ENCODE measurements at regions not wholly inside any gene's neighbourhood (a gene's known extent, or its start where the extent isn't known, plus 50 kb on each side); places are given as distances from the start of the nearest gene placed in this dataset.
"Not testable (repeated sequence)": the region's sequence is repeated elsewhere in the genome, so short reads cannot be mapped to it uniquely, and the experiment has no call there.

DNA sequence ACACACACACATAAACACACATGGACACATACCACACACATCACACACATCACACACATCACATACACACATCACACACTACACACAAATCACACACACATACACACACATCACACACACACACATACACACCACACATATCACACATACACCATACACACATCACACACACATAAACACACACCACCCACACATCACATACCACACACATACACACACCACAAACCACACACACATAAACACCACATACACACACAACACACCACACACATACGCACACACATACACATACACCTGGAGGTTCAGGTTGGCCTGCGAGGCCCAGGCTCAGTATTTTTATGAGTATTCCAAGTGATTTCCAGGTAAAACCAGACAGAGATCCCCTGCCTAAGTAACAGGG, 279.5 kb downstream of the FOXL1 start:
- in situ Hi-C loops (cut with MboI; ENCODE audit: low sequenced_read_pairs): no loop called here

- in situ Hi-C loops (cut with MboI; ENCODE audit: low sequenced_read_pairs): no loop called here
Observed at GRCh38 chr16:86858501-86858900, 280.2 kb downstream of the FOXL1 start.

DNA sequence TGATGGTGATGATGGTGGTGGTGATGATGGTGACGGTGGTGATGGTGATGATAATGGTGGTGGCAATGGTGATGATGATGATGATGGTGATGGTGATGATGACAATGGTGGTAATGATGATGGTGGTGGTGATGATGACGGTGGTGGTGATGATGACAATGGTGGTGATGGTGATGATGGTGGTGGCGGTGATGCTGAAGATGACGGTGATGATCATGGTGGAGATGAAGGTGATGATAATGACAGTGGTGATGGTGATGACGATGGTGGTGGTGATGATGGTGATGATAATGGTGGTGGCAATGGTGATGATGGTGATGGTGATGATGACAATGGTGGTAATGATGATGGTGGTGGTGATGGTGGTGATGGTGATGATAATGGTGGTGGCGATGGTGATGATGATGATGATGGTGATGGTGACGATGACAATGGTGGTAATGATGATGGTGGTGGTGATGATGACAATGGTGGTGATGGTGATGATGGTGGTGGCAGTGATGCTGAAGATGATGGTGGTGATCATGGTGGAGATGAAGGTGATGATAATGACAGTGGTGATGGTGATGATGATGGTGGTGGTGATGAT, 283.0 kb downstream of the FOXL1 start:
- in situ Hi-C loops (cut with MboI; ENCODE audit: low sequenced_read_pairs): not testable (repeated sequence)

DNA sequence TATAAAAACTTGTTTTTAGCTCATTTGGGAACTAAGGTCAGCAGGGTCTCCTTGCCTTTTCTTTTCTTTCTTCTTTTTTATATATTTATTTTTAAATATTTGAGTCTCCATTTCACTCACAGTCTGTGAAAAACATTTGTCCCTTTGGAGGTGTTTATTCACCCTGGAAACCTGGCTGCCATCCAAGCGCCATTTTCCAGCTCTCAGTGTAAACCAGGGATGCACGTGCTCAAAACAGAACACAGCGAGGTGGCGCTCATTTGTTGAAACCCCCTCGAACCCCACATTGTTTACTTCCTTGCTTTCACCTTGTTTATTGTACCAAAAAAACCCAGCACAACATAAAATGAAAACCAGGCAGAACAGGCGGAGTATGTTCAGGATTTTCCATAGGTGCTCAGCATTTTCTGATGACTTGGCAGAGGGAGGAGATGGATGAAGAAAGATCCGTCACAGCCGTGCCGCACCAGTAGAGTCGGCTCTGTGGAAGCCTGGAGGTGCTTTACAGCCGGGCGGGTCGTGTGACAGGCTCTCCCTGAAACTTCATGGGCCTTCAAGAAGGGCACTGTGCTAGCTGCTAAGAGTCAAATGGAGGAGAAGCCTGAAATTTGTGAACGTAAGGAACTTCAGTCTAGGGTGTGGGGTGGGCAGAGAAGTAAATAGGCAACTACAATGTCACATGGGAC, 284.4 kb downstream of the FOXL1 start:
- in situ Hi-C loops (cut with MboI; ENCODE audit: low sequenced_read_pairs): no loop called here

DNA sequence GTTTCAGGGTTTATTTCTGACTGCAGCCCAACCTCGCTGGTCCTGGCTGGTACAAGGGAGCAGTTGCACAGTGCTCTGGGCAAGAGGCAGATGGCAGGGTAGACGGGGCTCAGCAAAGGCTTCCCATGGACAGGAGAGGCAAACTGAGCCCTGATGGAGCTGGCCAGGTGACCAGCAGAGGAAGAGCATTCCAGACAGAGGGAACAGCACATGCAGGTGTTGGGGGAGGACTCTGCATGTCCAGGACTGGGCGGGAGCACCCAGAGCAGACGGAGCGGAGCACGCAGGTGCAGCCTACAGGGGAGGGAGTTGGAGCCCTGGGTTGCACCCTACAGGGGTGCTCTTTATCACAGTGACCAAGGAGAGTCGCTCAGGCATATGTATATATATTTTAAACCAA, 285.3 kb downstream of the FOXL1 start:
- in situ Hi-C loops (cut with MboI; ENCODE audit: low sequenced_read_pairs): no loop called here

GRCh38 chr16:86864586-86864985, 286.2 kb downstream of the FOXL1 start:
- in situ Hi-C loops (cut with MboI; ENCODE audit: low sequenced_read_pairs): no loop called here

DNA sequence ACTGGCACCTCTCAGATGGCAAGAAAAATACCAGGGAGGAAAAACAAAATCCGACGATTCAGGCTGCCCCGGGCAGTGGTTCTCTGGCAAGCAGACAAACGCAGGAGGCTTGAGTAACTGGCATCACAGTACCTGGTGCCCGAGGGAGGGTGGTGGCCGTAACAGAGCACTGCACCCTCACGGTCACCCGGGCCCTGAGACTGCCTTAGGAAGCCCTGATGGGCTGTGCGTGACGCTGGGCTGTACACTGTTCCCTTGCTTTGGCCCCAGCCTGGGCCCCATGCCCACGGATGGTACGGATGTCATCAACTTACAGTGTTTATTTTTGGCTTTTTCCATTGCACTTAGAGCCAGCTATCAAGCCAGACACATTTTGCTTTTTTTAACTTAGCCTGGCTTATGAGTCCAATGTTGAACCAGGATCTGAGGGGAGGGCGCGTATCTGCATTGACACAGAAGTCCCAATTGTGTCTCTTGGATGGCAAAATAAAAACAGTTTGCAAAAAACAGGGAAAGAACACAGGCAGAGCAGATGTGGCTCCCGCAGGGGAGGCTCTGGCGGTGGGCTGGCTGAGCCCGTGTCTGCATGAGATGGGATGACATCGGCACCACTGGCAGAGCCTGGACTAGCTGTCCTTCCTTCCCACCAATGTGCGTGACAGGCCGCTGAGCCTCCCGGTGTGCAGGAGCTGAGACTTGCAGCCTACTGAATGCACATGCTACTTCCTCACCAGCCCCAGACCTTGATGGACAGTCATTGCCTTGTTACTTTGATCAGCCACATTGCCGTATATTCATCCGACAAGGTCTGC, 287.7 kb downstream of the FOXL1 start:
- in situ Hi-C loops (cut with MboI; ENCODE audit: low sequenced_read_pairs): no loop called here

- in situ Hi-C loops (cut with MboI; ENCODE audit: low sequenced_read_pairs): no loop called here
Observed at GRCh38 chr16:86866986-86867722, 288.8 kb downstream of the FOXL1 start.

DNA sequence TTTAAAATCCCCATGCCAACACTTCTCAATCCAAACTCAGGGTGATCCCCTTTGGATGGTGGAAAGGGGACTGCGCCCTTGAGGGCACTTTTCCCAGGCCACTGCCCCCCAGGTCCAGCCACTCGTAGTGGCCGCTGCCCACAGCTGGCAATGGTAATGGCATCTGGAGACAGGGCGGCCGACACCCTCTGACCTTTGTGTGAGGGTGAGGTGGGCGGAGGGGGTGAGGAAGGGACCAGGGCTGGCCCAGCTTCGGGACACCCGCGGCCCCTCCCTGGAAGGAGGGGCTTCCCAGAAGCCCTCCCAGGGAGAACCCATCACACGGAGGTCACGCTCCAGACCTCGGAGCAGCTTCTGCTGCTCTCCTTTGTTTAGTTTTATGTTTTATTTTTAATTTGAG, 289.7 kb downstream of the FOXL1 start:
- in situ Hi-C loops (cut with MboI; ENCODE audit: low sequenced_read_pairs): no loop called here

- in situ Hi-C loops (cut with MboI; ENCODE audit: low sequenced_read_pairs): no loop called here
Observed at GRCh38 chr16:86868786-86869185, 290.4 kb downstream of the FOXL1 start.

DNA sequence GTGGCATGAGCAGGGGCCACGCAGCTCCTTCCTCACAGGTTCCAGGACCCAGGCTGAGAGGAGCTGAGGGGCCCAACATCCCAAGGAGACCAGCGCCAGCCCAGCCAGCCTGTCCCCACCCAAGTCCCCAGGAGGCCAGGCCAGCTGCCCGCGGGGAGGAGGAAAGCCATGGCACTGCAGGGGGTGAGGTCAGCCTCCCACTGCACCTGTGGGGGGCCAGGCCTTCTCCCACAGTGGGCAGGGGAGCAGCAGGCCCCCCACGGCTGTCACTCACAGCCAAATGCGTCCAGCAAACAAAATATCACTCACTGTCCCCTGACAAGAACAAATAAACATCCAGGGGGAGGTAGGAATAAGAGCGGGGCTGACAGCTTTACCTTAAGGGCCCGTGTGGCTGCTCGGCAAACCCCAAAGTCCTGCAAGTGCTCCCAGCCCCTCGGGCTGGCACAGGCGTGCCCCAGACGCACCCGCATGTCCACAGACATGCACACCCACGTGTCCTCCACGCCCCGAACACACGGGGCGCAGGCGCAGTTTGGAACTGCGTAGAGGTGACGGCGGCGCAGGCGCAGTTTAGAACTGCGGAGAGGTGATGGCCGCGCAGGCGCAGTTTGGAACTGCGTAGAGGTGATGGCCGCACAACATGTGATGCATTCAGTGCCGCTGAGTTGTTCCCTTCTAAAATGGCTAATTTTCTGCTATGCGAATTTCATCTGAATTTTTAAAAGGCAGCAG, 291.1 kb downstream of the FOXL1 start:
- in situ Hi-C loops (cut with MboI; ENCODE audit: low sequenced_read_pairs): no loop called here

- in situ Hi-C loops (cut with MboI; ENCODE audit: low sequenced_read_pairs): no loop called here
Observed at GRCh38 chr16:86870380-86870779, 292.0 kb downstream of the FOXL1 start.

DNA sequence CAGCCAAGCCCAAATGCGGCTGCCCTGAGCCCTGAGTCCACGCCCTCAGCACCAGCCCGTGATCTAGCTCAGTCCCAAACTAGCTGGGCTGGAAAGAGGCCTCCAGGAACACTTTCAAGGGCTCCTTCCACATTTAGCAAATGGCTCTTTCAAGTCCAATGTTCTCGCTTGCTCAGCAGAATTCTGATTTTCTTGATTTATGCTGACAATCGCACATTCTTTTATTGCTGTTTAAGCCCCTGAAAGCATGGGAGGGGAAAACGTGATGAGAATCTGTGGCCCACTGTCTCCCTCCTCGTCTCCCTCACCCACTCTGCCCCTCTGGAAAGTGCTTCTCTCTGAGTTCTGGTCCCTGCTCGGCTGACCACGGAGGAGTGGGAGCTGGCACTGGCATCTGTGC, 293.8 kb downstream of the FOXL1 start:
- in situ Hi-C loops (cut with MboI; ENCODE audit: low sequenced_read_pairs): no loop called here

- in situ Hi-C loops (cut with MboI; ENCODE audit: low sequenced_read_pairs): no loop called here
Observed at GRCh38 chr16:86872833-86873232, 294.5 kb downstream of the FOXL1 start.

- in situ Hi-C loops (cut with MboI; ENCODE audit: low sequenced_read_pairs): no loop called here
Observed at GRCh38 chr16:86874141-86874540, 295.8 kb downstream of the FOXL1 start.

DNA sequence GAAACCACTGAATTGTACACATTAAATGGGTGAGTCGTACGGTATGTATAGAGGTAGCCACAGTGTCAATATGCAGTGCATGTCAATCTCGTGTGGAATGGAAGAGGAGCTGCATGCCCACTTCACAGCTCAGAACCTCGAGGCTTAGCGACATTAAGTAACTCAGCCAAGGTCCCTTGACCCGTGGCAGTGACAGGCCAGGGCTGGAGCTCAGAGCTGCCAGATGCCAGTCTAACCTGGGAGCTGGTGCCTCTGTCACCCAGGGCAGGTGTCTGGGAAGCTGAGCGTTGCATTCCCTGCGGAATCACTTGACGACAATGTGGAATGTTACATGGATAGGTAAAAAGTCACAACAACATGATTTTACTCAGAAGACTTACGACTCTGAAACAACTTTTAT, 298.1 kb downstream of the FOXL1 start:
- in situ Hi-C loops (cut with MboI; ENCODE audit: low sequenced_read_pairs): no loop called here

DNA sequence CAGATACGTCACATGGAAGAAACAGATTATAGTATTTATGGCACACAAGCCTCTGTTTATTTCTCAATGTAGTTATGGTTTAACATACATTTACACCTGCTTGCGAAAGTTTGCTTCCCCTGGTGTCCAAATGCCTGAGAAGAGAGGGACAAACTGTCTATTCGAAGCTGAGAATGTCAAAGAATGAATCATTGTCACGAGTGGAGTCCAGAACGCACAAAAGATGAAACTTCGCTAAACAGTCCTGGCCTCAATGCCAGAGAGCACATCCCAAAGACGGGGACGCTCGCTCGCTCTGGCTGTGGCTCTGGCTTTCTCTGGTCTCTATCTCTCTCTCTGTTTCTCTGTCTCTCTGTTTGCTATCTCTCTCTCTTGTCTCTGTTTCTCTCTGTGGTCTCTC, 298.8 kb downstream of the FOXL1 start:
- in situ Hi-C loops (cut with MboI; ENCODE audit: low sequenced_read_pairs): no loop called here

GRCh38 chr16:86877835-86878234, 299.5 kb downstream of the FOXL1 start:
- in situ Hi-C loops (cut with MboI; ENCODE audit: low sequenced_read_pairs): no loop called here

- in situ Hi-C loops (cut with MboI; ENCODE audit: low sequenced_read_pairs): no loop called here
Observed at GRCh38 chr16:86878236-86879080, 300.1 kb downstream of the FOXL1 start.

DNA sequence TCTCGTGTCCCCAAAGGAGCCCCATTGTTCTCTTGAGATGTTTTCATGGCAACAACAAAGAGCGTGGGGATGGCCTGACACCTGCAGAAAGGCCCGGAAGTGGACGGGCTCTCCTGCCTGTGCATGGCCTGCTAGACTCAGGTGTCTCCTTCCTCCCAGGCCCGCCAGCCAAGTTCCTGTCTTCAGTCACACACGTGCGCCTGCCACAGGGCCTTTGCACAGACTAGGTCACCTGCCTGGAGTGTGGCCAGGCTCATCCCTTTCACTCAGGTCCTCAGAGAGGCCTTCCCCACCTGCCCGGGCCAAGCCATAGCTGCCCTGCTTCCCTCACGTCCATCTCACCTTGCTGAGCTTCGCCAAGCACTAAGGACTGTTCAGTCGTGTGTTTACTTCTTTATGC, 300.9 kb downstream of the FOXL1 start:
- in situ Hi-C loops (cut with MboI; ENCODE audit: low sequenced_read_pairs): no loop called here
